ENCODE measurements at regions not wholly inside any gene's neighbourhood (a gene's known extent, or its start where the extent isn't known, plus 50 kb on each side); places are given as distances from the start of the nearest gene placed in this dataset.

DNA sequence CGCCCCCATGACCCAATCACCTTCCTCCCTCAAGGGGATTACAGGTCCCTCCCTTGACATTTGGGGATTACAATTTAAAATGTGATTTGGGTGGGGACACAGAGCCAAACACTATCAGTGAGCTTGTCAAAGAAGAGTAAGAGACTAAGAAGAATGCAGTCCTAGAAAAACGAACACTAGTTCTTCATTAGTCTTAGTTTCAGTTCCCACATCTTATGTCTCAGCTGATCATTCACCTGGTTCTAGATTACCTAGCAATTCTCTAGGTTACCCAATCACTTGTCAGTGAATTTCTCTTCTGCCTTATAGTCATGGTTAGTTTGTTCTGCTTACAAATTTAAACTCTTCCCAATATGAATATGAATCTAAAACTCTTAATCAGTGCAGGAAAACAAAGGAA lies 251.5 kb downstream of the COX7C start:
- intact Hi-C loops (cut with DNase I): no loop called here
- no peak for DNase-seq

DNA sequence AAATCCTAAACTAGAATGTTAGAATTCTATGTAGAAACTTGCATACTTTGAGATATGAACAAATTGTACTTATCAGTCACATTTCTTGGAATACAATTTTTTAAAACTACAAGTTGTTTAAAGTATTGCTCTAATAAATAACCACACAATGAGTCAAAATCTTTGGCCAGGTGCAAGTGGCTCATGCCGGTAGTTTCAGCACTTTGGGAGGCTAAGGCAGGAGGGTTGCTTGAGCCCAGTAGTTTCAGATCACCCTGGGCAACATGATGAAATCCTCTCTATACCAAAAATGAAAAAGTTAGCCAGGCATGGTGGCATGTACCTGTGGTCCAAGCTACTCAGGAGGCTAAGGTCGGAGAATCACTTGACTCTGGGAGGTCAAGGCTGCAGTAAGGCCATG lies 257.8 kb downstream of the COX7C start:
- DNase-seq: no peak
- intact Hi-C loops (cut with DNase I): no loop called here

DNA sequence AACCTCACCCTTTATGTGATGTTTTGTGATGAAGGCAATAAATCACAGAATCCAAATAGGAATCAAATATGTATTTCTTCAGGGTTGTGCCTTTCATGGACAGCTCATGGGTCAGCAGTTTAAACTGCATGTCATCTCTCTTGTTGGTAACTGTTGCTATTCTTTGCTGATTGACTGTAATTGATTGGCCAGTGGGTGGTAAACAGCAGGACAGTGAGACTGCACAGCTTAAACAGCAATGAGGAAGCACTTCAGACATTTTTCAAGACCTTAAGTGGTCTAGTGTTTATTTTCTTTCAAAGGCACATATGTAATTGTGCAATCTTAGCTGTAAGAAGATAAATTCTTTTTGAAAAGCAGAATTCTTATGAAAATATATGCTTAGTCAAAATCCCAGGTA lies 260.5 kb downstream of the COX7C start:
- DNase-seq: no peak
- intact Hi-C loops (cut with DNase I): no loop called here

DNA sequence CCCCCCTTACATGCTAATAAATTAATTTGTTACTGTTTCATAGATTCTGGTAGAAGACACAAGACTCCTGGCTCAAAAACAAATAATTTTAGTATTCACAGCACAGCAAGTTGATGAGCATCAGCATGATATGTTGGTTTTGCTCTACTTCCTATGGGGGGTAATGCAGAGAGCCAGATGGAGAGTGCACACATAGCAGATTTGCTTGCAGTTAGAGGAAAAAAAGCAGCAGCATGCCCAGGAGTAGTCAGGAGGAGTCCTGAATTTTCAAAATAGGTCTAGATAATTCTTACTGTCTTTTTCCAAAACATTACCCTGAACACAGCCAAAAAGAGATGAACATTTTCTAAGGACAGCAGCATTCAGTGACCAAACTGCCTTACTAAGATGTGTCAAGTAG lies 261.3 kb downstream of the COX7C start:
- intact Hi-C loops (cut with DNase I): no loop called here
- no peak for DNase-seq

DNA sequence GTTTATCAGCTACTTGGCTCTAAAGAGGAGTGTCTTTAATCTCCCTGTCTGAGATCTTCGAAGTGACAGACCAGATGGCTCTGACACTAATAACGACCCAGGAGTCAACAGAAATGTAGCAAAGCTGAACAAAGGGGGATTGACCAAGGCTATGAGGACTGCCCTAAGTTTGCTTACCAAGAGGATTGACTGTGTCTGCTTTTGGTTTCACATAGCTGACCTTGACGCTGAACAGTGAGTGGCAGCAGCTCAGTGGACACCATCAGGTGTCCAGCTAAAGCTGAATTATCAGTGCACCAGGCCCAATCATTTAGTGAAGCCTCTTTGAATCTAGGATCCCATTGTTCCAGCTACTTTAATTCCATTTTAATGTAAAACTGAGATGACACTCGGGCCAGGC lies 262.6 kb downstream of the COX7C start:
- DNase-seq: peak in 1 of 10 donors; percentile 22
- intact Hi-C loops (cut with DNase I): loop anchor here (1.0 kb wide), 1 partner anchor 88 kb away; no protein-coding TSS in a partner anchor

DNA sequence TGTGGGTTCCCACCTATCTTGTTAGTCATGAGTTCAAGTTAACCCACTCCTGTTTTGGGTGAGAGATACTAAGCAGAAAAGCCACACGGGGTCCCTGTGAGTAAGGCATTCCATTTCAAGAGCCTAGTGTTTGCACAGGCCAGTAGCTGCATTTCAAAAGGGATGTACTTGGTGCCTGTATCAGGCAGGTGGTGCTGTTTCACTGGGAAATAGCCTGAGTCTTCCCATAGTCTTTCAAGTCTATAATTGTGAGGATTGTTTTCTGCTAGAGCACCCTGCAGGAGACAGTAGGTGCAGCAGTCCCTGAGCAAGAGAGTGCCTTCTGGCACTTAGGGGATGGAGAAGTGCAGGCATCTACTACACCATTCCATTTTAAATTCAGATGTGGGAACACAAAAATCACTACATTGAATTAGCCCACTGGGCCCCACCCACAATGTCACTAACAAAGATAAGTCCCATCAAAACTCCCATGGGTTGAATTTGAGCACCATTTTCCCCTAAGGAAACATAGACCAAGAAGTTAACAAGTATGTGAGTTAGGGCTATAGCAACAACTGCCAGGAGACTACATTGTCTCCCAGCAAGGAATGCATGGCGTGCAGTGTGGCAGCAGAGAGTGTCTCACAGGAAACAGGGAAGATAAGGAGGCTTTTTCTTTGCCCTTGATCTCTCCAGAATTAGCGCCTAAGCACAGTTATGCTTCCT lies 263.2 kb downstream of the COX7C start:
- intact Hi-C loops (cut with DNase I): loop anchor here (1.0 kb wide), 2 partner anchors 87 to 132 kb away; no protein-coding TSS in a partner anchor
- peak in 5 of 10 donors; percentile 46 to 87 (median 54) for DNase-seq

DNA sequence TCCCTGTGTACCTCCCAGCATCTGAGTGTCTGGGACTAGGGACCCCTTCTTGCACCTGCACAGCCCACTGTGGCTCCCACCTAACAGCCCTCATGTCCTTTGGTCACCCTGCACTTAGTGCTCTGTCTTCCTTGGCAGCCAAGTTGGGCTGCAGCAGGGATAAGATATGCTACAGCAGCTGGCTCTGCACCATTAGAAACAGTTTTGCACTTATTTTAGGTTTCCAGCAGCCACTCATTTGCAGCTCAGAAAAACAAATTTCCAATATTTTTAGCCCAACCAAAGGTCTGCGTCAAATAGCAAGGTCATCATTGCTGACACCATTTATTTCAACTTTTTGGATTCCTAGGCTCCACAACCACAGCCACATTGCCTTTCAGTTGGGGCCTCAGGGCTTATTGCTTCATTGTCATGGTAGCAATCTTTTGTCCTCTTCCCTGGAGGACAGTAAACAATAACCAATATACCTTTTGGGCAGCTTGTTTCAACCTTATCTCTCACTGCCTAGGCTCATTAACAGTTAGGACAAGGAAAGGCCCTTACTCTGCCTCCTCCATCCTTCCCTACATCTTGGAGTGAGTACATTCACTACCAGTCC lies 263.9 kb downstream of the COX7C start:
- DNase-seq: peak in 1 of 10 donors; percentile 44
- intact Hi-C loops (cut with DNase I): loop anchor here (1.0 kb wide), 1 partner anchor 132 kb away; no protein-coding TSS in a partner anchor

DNA sequence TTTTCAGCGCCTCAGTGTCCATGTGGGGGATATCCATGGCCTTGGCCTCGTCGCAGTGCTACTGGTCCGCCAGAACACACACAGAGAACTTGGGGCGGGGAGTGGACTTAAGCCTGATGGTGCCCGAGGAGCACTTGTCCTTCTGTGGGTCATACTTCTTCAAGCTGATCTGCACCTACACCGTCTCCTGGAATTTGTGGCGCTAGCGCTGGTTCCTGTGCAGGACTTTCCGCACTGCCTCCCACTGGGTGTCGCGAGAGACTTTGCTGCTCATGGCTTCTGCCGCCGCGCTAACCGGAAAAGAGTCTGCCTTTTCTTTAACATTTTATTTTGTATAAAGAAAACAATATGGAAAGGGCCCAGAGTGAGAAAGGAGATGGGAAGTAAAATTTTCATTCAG lies 266.9 kb downstream of the COX7C start:
- intact Hi-C loops (cut with DNase I): no loop called here
- peak in 2 of 10 donors; percentile 67 to 78 for DNase-seq

DNA sequence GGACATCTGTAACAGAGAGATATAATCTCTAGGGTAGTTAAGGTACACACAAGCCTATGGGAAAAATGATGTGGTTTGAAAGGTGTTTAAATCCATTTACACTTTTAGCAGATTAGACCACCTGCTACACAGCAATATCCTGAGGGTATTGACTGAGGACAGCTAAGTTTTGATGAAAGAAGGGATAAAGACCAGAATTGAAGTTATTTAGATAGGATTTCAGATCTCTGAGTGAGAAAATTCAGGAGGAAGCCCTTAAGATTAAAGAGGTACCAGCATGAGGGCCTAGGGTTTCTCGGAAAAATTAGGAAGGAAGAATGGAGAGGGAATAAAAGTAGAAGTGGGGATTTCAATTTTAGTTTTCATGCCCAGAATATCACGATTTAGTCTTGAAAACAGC lies 267.3 kb downstream of the COX7C start:
- DNase-seq: no peak
- intact Hi-C loops (cut with DNase I): no loop called here

DNA sequence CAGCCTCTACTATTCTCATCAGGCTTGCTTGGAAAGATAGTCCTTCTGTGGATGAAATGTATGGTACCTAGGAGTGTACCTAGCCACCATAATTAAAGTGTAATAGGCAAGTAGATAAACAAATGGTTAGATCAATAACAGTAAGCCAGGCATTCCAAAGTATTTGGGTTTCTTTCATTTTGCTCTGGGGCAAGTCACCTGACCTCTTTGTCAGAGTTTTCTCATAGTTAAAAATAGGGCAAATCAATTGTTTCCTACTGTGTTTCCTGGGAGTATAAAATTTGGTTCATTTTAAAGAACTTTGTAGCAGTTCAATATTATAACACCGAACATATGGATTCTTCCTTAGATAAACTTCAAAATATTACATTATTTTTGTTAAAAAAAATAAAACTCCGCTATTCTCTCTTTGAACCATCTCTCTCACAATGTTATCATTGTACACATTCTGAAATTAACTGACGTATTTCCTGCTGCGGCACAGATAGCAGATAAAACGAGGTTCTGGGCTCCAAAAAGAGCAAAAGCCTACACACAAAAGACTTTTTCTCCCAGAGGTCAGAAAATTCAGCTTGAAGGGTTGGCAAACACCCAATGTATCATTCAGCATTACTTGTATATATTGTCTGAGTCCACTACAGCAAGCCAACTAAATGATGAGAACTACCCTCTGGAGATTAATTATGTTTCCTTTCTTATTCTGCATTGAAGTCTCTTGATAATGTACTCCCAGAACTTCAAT lies 267.9 kb downstream of the COX7C start:
- no peak for DNase-seq
- intact Hi-C loops (cut with DNase I): no loop called here

DNA sequence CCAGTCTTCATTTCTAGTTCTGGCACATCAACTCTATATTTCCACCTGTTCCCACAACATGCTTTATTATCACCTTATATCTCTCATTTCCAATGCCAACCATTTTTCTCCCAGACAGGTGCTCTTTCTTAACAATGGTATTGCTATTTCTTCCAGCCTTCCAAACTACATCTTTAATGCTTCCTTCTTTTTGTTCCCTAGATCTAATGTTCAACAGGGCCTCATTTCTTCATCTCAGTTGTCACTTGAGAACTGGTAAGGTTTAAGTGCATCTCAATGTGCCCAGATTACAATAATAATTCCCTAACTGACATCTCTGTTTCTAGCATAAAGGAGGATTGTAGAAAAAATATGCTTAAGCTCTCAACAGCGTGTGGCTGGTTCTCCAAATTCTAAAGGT lies 272.6 kb downstream of the COX7C start:
- DNase-seq: no peak
- intact Hi-C loops (cut with DNase I): no loop called here

DNA sequence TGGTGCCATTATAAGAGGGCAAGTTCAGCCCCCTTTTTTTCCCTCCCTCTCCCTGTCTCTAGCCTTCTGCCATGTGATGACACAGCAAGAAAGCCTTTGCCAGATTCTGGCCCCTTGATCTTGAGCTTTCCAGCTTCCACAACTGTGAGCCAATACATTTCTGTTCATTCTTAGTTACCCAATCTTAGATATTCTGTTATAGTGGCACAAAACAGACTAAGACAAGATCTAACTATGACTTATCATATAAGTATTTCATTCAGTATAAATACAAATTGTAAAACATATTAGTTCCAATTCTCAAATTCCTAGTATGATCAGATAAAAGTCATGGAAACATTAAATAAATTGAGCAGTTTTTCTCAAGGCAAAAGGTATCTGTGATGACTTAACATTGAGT lies 276.3 kb downstream of the COX7C start:
- intact Hi-C loops (cut with DNase I): no loop called here

DNA sequence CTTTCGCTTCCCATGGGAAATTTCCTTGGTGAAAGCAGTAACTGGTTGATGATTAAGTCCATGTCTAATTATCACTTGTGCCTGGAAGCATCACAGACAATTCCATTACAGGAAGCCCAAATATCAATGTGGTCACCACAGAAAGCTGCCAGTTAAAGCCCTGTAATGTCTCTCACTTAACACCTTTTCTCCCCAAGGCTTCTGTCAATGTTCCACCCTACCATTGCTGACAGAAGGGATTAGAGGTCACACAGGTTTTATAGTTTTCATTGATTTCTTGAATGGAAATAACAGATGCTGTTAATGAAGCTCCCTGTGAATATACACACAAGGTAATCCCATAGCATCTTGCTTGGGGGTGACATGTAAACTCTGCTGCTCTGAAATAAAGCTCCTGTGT lies 279.2 kb downstream of the COX7C start:
- intact Hi-C loops (cut with DNase I): no loop called here
- DNase-seq: no peak

More for the DNA sequence above, 276.3 kb downstream of the COX7C start:
- DNase-seq: no peak

DNA sequence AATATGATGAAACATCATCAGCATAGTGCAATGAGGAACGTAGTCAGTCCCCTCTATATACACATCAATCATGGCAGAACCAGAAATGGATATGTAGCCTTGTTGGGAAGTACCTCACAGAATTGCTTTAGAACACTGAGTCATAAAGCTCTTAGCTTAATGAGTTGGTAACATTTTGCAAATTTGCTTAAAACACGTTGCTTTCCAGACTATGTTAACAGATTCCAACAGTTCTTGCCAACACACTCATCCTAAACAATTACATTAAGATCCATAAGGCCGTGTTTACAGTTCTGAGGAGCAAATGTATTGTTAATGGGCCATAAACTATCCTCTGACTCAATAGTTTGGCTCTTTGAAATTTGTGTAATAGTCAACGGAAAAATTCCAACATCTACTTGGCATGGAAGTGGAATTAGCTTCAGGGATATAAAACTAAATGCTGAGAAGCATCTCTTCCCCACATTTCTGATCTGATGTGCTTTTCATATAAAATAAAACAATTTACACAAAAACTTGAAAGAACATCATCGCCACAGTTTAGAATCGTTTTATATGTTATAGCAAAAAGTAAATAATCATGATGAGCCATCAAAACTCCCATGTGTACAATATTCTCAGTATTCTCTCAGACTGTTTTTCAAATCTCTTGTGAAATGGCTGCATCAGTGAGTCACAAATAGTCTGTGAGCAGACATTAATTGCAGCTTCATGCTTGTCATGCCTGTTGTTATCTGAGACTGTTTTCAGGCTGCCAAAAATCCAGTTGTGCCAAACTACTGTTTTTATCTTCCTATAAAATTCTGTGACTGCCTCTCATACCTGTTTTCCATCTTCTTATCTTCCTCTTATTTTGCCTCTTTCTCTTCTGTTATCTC lies 291.9 kb downstream of the COX7C start:
- DNase-seq: no peak
- intact Hi-C loops (cut with DNase I): no loop called here

DNA sequence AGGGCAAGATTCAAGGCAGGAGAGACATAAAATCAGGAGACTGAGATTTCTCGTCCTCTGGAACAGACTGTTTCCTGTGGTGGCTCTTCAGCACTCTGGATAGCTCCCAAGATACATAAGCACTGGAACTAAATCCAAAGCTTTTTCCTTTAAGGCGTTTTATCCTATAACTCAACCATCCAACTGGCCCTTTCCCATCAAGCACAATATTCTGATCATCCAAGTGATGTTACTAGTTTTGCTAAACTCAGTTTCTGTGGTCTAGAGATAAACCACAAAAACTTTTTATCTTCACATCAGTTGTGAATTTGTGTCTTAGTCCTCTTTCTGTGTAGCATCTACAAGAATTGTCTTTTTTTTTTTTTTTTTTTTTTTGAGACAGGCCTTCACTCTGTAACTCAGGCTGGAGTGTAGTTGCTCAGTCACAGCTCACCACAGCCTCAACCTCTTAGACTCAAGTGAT lies 299.4 kb downstream of the COX7C start:
- DNase-seq: no peak
- intact Hi-C loops (cut with DNase I): no loop called here

DNA sequence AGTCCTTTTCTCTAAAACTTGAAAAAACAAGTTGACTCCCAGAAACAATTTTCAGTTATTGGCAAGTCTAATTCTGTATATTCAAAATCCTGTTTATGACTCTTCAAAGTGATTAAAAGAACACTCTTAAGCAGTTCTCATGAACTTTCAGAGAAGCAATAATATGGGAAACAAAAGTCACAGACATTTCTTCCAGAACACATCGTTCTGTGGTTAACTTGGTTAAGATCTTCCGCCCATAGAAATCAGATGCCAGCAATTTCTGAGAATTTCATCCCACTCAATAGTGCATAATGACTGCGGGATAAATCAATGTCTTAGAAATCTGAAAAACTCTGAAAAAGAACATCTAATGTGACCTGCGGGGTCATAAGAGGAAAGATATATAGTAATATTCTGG lies 300.5 kb downstream of the COX7C start:
- no peak for DNase-seq
- intact Hi-C loops (cut with DNase I): no loop called here

DNA sequence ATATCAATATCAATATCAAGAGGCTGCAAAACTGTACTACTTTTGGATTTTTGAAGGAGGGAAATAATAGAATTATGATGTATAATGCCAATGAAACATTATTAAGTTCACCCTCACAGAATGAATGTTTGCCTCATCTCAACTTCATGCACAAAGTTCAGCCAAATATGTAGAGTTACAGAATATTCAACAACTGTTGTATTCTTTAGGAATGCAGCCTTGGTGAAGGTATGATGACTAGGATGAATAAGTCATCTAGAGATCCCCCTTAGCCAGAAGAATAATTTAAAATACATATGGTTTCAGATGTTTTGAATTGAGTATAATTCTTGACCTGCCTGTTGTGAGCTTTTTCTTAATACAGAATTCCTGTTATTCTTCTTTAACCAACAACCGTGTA lies 308.3 kb downstream of the COX7C start:
- DNase-seq: no peak
- intact Hi-C loops (cut with DNase I): no loop called here

DNA sequence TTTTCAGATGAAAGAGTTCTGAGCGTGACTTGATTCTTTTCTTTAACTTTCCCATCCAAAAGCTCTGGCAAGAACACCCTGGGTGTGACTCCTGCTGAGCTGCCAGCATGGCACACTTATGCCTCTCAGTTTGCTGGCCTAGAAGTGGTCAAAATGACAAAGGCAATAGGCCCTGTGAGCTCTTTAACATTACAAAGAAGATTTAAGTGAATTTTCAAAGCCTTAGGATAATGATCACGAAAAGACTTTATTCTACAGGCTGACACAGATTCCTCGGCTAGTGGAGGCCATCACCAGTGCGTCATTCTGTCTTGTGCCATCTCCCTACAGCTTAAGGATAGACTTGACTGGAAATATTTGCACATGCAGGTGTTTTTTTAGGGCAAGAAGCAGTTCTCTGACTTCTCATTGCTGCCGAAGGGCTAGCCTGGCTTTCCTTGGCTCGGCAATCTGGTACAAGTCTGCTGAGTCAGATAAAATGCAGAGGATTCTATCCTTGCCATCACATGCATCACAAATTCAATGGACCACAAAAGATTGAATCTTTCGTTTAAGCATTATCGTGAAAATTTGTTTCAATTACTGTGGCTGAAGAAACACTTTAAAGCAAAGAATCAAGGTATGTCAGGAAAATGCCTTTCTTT lies 311.5 kb downstream of the COX7C start:
- DNase-seq: peak in 1 of 10 donors; percentile 28
- intact Hi-C loops (cut with DNase I): no loop called here

DNA sequence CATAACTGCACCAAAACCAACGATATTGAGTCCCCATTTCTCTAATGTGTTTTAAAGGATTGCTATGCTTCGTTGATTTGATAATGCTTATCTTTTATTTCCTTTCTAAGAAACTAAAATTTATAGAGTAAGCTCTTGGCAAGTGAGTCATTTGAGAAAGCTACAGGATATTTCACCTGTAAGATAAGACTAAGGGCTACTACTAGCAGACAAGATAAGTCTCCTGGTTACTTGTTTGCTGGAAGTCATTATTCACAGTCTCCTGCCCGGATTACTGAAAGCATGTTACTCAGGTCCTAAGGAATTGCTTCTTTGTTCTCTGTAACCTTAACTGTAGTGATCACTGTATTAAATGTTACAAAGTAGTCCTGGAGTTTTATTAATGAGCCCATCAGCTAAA lies 315.9 kb upstream of the RASA1 start:
- no peak for DNase-seq
- intact Hi-C loops (cut with DNase I): no loop called here

DNA sequence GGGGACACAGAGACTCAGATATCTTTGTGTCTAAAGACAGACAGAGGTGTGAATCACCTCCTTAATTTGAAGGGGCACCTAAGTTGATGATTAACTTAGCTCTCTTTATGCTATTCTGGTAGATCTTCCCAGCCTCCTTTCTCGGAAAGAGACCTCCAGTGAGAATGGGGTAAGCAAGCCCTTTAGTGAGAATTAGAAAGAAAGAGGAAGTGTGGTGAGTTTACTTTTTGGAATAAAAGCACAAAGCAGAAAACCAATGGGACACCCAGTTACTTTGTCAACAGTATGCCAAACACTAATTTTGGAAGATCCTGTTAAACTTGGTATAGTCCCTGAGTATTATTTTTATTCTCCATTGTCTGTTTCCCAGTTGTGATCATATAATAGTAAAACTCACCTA lies 302.8 kb upstream of the RASA1 start:
- DNase-seq: no peak
- intact Hi-C loops (cut with DNase I): no loop called here

Measured in posterior cingulate gyrus (tissue), 11 donors.